ENCODE measurements at regions not wholly inside any gene's neighbourhood (a gene's known extent, or its start where the extent isn't known, plus 50 kb on each side); places are given as distances from the start of the nearest gene placed in this dataset.

- TF ChIP-seq CTCF (IDR thresholded peaks at IDR 0.05) = no peak
- TF ChIP-seq POLR2A (IDR thresholded peaks at IDR 0.05) = no peak
- no peak for TF ChIP-seq EP300 (IDR thresholded peaks at IDR 0.05)
- no peak for TF ChIP-seq POLR2AphosphoS5 (IDR thresholded peaks at IDR 0.05)
Measured at GRCh38 chr12:90672081-90672480, 282.9 kb downstream of the CCER1 start.

All from sigmoid colon (tissue), 4 donors.